B cell (primary cell): ENCODE measurements at regions not wholly inside any gene's neighbourhood (a gene's known extent, or its start where the extent isn't known, plus 50 kb on each side); places are given as distances from the start of the nearest gene placed in this dataset.

ENCODE experiments used
- ATAC-seq: fragments of 200-7000 bp; cut with Tn5 transposase; one replicate; pipeline ENCODE4 v1.10.0; 2021; ENCODE audit warnings: low read depth, mild to moderate bottlenecking, moderate number of reproducible peaks, moderate library complexity
- CTCF ChIA-PET: fragments of 350-600 bp; sonication (Branson Sonifier 250); formaldehyde crosslinking; loops from one replicate; lab custom pipeline; 2021; ENCODE audit warnings: antibody characterized with exemption, inconsistent platforms; lab: Charles Lee
- POLR2A ChIA-PET: fragments of 350-600 bp; sonication (Branson Sonifier 250); formaldehyde crosslinking; loops from one replicate; lab custom pipeline; 2021; ENCODE audit warnings: antibody characterized with exemption; lab: Charles Lee
- DNase-seq: peaks from one replicate; pipeline ENCODE4 v3.0.0; 2013
- H2AFZ ChIP-seq: 2 replicates; pipeline ENCODE4 v1.6.1; 2012; ENCODE audit warnings: mild to moderate bottlenecking, low read depth, low read length; ENCODE audit not compliant: insufficient read depth, poor library complexity, severe bottlenecking
- H3K27ac ChIP-seq, 2 donors: 1 replicate in 1 of 2; 2 replicates in 1 of 2; pipeline ENCODE4 v1.5.1; 2012 to 2013; ENCODE audit warnings: low read length in 2 of 2, mild to moderate bottlenecking in 2 of 2, moderate library complexity in 1 of 2
- H3K27me3 ChIP-seq, 4 experiments: fragments of 200-600 bp in 1 of 4; sonication (generic) in 1 of 4; replicated peaks in 1 of 4; 1 replicate in 2 of 4; 2 replicates in 2 of 4; pipeline versions ENCODE4 v1.6.1 to v1.7.0; 2013 to 2016; ENCODE audit warnings: low read length in 3 of 4, mild to moderate bottlenecking in 2 of 4, mixed read lengths in 1 of 4, moderate library complexity in 1 of 4; ENCODE audit not compliant: insufficient read depth in 4 of 4, control insufficient read depth in 3 of 4; ENCODE audit errors: control extremely low read depth in 1 of 4
- H3K36me3 ChIP-seq, 2 experiments: replicated peaks in 1 of 2; 1 replicate in 1 of 2; 2 replicates in 1 of 2; pipeline versions ENCODE4 v1.6.1 to v1.7.1; 2013; ENCODE audit warnings: low read length in 1 of 2; ENCODE audit not compliant: insufficient read depth in 2 of 2, control insufficient read depth in 1 of 2; ENCODE audit errors: control extremely low read depth in 1 of 2, extremely low read depth in 1 of 2
- H3K4me1 ChIP-seq, 2 donors: fragments of 200-600 bp in 1 of 2; sonication (generic) in 1 of 2; 1 replicate in 1 of 2; 2 replicates in 1 of 2; pipeline versions ENCODE4 v1.5.1 to v1.6.1; 2013 to 2017; ENCODE audit warnings: low read length in 2 of 2; ENCODE audit not compliant: control insufficient read depth in 2 of 2, insufficient read depth in 2 of 2
- H3K4me2 ChIP-seq: replicated peaks from 2 replicates; pipeline ENCODE3; 2012; ENCODE audit warnings: mild to moderate bottlenecking, low read depth, low read length; ENCODE audit not compliant: poor library complexity, severe bottlenecking
- H3K4me3 ChIP-seq, 5 experiments: fragments of 200-600 bp in 1 of 5; sonication (generic) in 1 of 5; 1 replicate in 3 of 5; 2 replicates in 2 of 5; pipeline versions ENCODE4 v1.5.1 to v1.7.0; 2011 to 2016; ENCODE audit warnings: low read length in 4 of 5, mild to moderate bottlenecking in 4 of 5, low read depth in 2 of 5, control low read depth in 1 of 5, moderate library complexity in 1 of 5; ENCODE audit not compliant: insufficient read depth in 1 of 5; ENCODE audit errors: control extremely low read depth in 1 of 5, extremely low read depth in 1 of 5
- H3K79me2 ChIP-seq: fragments of 200-600 bp; sonication (generic); one replicate; pipeline ENCODE4 v1.6.0; 2016; ENCODE audit warnings: low read length; ENCODE audit not compliant: control insufficient read depth, insufficient read depth
- H3K9ac ChIP-seq: fragments of 200-600 bp; sonication (generic); 2 replicates; pipeline ENCODE4 v1.6.1; 2017; ENCODE audit warnings: mild to moderate bottlenecking, low read length, moderate library complexity
- H3K9me3 ChIP-seq, 3 donors: one replicate each; pipeline versions ENCODE4 v1.6.1 to v1.7.1; 2013; ENCODE audit warnings: low read length in 2 of 3; ENCODE audit not compliant: control insufficient read depth in 2 of 3, insufficient read depth in 1 of 3; ENCODE audit errors: control extremely low read depth in 1 of 3
- H4K20me1 ChIP-seq: 2 replicates; pipeline ENCODE4 v1.6.0; 2012; ENCODE audit warnings: mild to moderate bottlenecking, low read length; ENCODE audit not compliant: insufficient read depth, control insufficient read depth, poor library complexity, severe bottlenecking
- H3K27ac Mint-ChIP-seq: one replicate; pipeline ENCODE4 v1.8.0; 2021; ENCODE audit warnings: mixed read lengths
- H3K27me3 Mint-ChIP-seq: one replicate; pipeline ENCODE4 v1.8.0; 2021; ENCODE audit warnings: mixed read lengths
- H3K4me1 Mint-ChIP-seq: one replicate; pipeline ENCODE4 v1.8.0; 2021; ENCODE audit warnings: mixed read lengths
- H3K4me3 Mint-ChIP-seq: one replicate; pipeline ENCODE4 v1.8.0; 2021; ENCODE audit warnings: mixed read lengths
- H3K9me3 Mint-ChIP-seq: one replicate; pipeline ENCODE4 v1.8.0; 2022; ENCODE audit warnings: mixed read lengths; ENCODE audit not compliant: insufficient read depth
- EZH2 ChIP-seq: IDR thresholded peaks from 2 replicates; pipeline ENCODE4 v1.6.1; 2012; ENCODE audit warnings: borderline replicate concordance, low read depth, mild to moderate bottlenecking, moderate library complexity, low read length; ENCODE audit not compliant: insufficient read depth, poor library complexity, severe bottlenecking
- WGBS: methylation state at CpG from one replicate; pipeline ENCODE4 v1.1.5; 2013; ENCODE audit warnings: missing lambda C conversion rate; ENCODE audit not compliant: insufficient coverage; 5-methylcytosine and 5-hydroxymethylcytosine counted together
- intact Hi-C: fragments of 100-400 bp; cut with micrococcal nuclease; formaldehyde crosslinking; loops from one replicate; pipeline ENCODE4 v1.10.0; 2022
- TF ChIP-seq, protein P1 (sequence below): fragments of 200-600 bp; IDR thresholded peaks from one replicate; pipeline ENCODE4 v1.8.0; 2022; ENCODE audit warnings: antibody characterized with exemption, mild to moderate bottlenecking

DNA sequence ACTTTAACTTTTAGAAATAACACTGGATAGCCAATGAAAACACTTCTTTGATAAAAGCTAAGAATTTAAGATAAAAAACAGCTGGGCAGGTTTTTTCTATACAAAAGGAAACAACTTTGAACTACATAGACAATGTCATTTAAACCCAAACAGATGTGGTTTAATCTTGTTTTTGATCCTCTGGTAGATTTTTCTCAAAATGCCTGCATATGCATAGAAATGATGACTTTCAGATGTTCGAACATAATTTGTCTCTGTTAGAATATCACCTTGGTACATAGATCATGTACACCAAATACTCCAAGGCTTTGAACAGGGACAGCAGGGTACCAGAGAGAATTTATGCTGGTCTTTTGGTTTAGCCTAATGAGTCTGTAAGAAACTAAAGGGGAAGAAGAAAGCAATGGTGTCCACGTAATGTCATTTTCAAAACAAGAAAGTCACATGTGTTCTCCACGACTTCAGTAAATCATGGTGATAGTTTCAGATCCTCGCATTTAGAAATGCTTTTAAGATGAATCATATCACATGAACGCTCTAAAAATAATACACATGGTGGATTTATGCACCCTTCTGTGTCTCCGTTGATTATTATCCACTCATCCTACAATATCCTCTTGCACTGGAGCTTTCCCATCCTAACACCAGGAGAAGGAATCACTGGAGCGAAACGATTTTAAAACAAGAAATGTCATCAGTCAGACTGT, 160.1 kb upstream of the PDZRN3 start:
- TF ChIP-seq, protein P1, sequence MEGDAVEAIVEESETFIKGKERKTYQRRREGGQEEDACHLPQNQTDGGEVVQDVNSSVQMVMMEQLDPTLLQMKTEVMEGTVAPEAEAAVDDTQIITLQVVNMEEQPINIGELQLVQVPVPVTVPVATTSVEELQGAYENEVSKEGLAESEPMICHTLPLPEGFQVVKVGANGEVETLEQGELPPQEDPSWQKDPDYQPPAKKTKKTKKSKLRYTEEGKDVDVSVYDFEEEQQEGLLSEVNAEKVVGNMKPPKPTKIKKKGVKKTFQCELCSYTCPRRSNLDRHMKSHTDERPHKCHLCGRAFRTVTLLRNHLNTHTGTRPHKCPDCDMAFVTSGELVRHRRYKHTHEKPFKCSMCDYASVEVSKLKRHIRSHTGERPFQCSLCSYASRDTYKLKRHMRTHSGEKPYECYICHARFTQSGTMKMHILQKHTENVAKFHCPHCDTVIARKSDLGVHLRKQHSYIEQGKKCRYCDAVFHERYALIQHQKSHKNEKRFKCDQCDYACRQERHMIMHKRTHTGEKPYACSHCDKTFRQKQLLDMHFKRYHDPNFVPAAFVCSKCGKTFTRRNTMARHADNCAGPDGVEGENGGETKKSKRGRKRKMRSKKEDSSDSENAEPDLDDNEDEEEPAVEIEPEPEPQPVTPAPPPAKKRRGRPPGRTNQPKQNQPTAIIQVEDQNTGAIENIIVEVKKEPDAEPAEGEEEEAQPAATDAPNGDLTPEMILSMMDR: no peak
- no peak for TF ChIP-seq EZH2
- no peaks in the 10 kb centered on the region for H3K4me1 ChIP-seq

DNA sequence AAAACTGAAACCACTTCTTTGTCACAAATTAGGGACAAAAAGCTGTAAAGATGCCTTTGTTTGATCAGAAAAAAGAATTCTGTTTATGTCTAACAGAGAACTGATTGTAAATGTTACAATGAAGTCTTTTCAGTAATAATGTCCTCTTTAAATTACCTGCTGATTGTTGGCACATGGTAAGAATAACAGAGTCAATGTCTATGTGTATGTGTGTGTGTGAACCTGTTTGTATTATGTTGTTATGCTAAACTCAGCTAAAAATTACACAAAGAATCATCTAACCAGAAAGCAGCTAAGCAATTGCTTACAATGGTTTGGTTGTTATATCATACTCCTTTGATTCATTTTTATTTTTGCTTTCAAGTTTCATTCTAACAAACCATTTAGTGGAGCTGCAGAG, 159.1 kb upstream of the PDZRN3 start:
- no peak for DNase-seq
- ATAC-seq: no peak
- Mint-ChIP-seq H3K27ac (no peak overlapping the region), H3K9me3 (no peaks in the 10 kb centered on the region), H3K4me1 (no peaks in the 10 kb centered on the region), H3K4me3 (no peak overlapping the region), H3K27me3 (no peaks in the 10 kb centered on the region)
- Histone ChIP-seq H3K9ac (no peak overlapping the region), H2AFZ (no peak overlapping the region), H3K27ac (no peak overlapping the region), H3K79me2 (no peaks in the 10 kb centered on the region), H3K4me2 (no peak overlapping the region), H3K27me3 (no peaks in the 10 kb centered on the region), H3K9me3 (no peaks in the 10 kb centered on the region), H3K36me3 (no peaks in the 10 kb centered on the region), H4K20me1 (no peaks in the 10 kb centered on the region), H3K4me3 (no peak overlapping the region), H3K4me1 (no peaks in the 10 kb centered on the region)
- TF ChIP-seq, protein P1: no peak
- no peak for TF ChIP-seq EZH2
- CTCF ChIA-PET: no interaction called here
- intact Hi-C loops: no loop called here
- POLR2A ChIA-PET: no interaction called here

More for the DNA sequence above, 160.1 kb upstream of the PDZRN3 start:
- Histone ChIP-seq H4K20me1 (no peaks in the 10 kb centered on the region), H3K9me3 (no peaks in the 10 kb centered on the region), H3K27me3 (no peaks in the 10 kb centered on the region), H3K27ac (no peak overlapping the region), H2AFZ (no peak overlapping the region), H3K9ac (no peak overlapping the region), H3K79me2 (no peaks in the 10 kb centered on the region), H3K4me3 (no peak overlapping the region), H3K36me3 (no peaks in the 10 kb centered on the region), H3K4me2 (no peak overlapping the region)
- ChIA-PET POLR2A (no interaction called here), CTCF (no interaction called here)
- intact Hi-C loops: no loop called here
- Mint-ChIP-seq H3K9me3 (no peaks in the 10 kb centered on the region), H3K27ac (no peak overlapping the region), H3K27me3 (no peaks in the 10 kb centered on the region), H3K4me3 (no peak overlapping the region), H3K4me1 (no peaks in the 10 kb centered on the region)
- DNase-seq (no peak), ATAC-seq (no peak)
- WGBS: 92% methylated on average over 5 of the region's 8 CpGs
